NCI-H2227 (cell line): ENCODE measurements at regions not wholly inside any gene's neighbourhood (a gene's known extent, or its start where the extent isn't known, plus 50 kb on each side); places are given as distances from the start of the nearest gene placed in this dataset.
A peak's percentile ranks its signal among the peaks of the same experiment; 100 is the strongest.

ENCODE experiments used
- DNase-seq: peaks from one replicate; lab custom pipeline; 2025; ENCODE audit not compliant: unreplicated experiment; lab: John Stamatoyannopoulos, UW

DNA sequence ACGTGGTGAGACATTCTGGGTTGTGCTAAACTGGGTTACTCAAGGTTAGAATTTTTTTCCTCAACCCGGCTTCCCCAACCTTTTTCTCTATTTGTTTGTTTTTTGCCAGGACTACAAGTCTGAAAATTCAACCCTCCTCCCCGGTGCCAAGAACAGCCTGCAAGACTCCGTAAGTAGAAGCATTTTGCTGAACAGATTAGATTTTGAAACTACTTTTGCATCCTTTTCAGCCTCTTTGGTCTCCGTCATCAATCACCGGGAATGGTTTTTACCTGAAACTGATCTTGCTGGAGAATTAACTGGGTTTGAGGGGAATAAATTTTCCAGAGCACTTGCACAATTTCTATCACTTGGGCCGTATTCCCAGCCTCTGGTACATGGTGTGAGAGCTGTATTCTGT is 501.2 kb upstream of the EEF2KMT start:
- DNase-seq: no peak

DNA sequence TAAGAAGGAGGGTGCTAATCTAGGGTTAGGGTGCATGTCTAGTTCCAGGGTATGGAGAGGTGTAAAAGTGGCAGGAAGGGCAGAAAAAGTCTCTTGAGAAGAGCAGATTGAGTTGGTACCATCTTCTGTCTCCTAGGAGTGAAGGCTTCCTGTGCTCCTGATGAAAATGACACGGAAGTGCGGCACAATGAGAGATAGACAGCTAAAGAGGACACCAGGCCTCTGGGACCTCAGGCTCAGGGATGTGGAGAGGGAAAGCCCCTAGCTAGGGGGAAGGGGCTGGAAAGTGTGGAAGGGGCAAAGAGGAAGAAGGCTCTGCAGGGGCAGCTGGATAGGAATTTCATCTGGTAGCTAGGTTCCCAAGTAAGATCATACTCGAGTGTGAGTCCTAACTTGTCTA is 498.3 kb upstream of the EEF2KMT start:
- no peak for DNase-seq

DNA sequence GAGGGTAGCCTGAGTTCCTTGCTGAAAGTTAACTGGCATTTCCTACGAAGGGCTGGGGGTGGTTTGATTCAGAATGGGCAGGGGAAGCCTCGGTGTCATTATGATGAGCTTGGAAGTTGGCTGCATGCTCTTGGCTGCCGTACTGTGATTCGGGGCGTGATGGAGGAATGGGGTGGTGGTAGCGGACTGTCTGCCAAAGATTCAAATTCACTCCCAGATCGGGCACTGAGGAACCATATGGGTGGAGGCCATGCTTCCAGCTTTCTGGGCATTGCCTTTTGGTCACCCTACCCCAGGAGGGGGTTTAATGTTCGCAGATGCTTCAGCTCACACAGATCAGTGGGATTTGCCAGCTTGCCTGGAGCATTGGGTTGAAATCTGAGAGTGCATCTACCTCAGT is 492.8 kb upstream of the EEF2KMT start:
- no peak for DNase-seq

DNA sequence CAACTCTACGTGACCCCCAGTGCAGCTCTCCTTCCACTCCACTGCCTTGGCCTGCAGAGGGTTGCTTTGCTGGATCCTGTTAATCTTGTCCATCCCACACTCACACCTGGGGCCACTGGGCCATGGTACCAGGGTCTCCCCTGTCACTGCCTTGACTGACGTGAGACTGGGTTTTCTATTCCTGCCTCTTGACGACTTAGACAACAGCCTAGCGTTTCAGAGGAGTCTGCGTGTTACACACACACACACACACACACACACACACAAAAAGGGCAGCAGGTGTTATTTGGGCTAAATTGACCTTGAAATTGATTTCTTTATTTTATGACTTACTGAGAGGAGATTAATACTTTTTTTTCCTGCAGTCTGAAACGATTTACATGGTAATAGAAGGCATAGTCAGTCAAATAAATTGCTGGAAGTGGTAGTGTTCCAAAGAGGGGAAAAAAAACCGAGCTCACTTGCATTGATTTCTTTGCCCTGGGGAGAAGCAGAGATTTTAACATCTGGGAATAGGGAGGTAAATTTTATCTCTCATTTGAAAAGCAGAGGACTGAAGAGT is 492.3 kb upstream of the EEF2KMT start:
- DNase-seq: peak; percentile 46

DNA sequence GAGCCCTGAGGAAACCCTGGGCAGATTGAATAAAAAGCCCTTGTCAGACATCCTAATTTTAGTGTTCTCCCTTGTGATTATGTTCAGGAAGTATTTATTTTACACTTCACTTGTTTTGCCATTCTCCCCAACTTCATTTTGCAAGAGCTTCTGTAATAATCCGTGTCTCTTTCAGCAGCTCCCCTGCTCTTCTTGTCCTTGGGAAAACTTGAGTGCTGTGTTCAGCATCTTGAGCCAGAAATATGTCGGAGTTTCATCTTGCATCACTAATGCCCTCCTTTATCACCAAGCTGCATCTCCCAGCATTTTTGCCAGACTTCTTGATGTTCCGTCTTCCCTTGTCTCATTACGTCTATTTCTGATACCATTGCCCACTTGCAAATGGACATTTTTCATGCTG is 486.5 kb upstream of the EEF2KMT start:
- no peak for DNase-seq

DNA sequence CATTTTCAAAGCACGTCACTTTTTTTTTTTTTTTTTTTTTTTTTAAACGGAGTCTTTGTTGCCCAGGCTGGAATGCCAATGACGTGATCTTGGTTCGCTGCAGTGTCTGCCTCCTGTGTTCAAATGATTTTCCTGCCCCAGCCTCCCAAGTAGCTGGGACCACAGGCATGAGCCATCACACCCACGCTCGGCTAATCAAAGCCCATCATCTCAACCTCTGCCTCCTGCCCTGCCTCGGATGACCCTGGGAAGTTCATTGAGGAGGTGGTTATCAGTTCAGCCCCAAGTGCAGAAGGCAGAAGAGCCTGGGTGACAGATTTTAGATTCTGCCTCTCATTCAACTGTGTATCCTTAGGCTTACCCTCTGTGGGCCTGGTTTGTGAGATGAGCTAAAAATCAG is 484.9 kb upstream of the EEF2KMT start:
- no peak for DNase-seq

DNA sequence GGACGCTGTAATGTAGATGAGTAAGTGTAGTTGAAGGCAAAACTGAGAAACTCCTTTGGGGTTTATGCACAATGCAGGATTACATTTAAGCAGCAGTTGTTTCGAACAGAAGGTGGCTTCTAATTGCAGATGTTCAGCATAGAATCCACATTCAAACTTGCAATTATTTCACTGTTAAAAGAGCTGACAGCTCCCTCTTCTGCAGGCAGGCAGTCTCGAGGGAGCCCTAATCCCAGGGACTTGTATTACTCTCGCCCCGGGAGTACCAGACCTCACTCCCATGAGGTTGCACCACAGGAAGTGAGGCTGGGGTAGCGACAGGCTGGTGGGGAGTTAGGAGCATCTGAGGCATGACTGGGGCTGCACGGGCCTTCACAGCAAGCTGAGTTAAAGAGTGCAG is 484.3 kb upstream of the EEF2KMT start:
- DNase-seq: no peak

DNA sequence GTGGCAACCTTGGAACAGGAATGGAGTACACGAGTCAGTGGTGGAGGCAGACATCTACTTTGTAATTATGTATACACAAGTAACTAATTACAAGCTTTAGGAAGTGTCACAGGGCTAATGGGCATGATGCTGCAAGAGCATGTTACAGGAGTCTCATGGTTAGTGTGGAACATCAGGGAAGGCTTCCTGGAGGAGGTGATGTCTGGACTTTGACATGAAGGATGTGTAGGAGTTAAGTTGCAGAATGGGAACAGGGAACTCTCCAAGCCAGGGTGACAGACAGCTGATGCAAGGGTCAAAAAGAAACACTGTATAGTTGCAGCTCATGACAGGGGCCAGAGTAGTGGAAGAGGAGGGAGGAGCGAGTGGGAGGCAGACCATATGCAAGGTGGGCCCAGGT is 483.8 kb upstream of the EEF2KMT start:
- DNase-seq: no peak

DNA sequence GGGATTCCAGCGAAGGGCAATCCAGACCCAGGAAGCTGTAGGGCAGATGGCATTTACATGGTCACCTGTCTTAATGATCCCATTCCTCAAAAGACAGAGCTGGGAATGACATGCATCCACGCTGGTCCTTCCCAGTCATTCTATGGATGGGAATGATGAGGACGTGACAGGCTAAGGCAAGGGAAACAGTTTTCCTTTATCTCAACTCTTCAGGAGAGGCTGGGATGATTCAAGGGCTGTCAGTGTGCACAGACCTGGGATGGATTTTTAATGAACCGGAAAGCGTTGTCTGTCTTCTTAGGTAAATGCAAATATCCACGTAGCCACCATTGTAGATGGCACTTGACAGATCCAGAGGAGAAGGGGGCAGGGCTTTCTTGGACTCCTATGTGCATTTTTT is 483.2 kb upstream of the EEF2KMT start:
- DNase-seq: no peak

DNA sequence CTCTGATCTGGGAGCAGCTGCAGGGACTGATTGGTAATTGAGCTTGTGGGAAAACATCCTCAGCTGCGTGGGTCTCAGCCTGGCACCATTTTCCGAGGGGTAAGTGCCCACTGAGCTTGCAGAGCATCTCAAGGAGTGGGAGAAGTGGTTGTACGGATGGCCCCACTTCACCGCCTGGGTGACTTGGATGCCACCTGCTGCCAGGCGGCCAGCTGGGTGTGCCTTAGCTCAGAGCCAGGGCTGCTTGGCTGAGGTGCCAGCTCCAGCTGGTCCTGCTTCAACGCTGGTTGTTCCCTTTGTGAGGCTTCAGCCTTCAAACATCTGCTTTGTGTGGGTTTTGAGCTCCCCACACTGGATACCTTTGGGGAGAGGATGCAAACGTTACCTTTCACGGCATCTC is 482.7 kb upstream of the EEF2KMT start:
- no peak for DNase-seq

DNA sequence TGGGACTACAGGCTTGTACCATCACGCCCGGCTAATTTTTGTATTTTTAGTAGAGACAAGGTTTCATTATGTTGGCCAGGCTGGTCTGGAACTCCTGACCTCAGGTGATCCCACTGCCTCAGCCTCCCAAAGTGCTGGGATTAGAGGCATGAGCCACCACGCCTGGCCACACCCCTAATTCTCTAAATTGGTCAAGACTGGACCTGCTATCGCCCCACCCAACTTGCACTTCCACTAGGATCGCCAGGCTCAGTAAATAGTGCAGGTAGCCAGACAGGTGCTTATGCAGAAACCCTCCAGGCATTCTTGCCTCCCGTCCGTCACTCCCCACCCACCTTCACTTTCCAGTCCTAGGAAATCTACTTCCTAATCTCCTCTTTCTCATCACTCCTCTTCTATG is 481.4 kb upstream of the EEF2KMT start:
- no peak for DNase-seq

DNA sequence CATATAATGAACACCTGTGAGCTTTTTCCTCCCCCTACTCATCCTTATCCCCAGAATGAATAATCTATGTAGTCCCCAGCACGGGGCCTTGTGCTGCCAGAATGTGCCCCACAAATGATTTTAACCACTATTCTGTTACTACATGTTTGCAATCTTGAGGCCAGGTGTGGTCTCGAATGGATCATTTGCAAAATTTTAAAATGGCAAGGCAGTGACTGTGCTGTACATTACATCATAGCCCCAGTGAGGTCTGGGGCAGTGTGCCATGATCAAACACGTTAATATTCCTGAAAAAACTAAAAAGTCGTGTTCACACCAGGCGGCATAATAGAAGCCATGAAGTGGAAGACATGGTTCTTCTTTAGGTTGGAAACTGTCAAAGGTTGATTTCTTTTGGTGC is 479.9 kb upstream of the EEF2KMT start:
- DNase-seq: no peak

DNA sequence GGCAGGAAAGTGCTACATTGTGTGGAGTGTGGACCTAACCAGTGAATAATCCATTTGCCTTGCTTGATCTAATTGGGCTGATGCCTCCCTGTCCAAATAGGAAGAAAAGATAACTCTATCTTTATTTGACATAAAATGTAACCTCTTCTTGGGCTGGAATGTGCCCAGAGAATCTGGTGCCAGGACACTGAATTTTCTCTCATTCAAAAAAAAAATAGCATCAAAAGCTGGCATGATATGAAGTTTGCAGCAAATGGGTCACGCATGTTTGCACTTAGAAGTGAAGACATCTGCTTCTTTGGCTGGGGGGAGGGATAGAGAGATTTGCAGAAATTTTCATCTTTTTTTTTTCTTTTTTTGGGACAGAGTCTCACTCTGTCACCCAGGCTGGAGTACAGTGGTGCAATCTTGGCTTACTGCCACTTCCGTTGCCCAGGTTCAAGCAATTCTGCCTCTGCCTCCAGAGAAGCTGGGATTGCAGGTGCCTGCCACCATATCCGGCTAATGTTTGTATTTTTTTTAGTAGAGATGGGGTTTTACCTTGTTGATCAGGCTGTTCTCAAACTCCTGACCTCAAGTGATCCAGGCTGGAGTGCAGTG is 478.2 kb upstream of the EEF2KMT start:
- no peak for DNase-seq

DNA sequence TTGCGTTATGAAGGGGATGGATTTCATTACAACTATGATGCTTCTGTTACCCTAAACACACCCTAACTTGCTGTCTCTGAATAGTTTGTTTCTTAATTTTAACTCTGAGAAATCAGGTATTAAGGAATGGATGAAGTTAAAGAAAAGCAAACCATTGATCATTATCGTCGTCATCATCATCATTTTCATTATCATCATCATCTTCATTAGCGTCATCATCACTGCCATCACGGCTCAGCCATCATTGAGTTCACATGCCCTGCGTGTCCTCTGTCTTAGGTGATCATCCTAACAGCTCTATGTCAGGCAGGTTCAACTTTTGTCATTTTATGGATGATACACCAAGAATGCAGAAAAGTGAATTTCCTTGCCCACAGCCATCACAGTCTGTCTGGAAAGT is 477.5 kb upstream of the EEF2KMT start:
- no peak for DNase-seq

DNA sequence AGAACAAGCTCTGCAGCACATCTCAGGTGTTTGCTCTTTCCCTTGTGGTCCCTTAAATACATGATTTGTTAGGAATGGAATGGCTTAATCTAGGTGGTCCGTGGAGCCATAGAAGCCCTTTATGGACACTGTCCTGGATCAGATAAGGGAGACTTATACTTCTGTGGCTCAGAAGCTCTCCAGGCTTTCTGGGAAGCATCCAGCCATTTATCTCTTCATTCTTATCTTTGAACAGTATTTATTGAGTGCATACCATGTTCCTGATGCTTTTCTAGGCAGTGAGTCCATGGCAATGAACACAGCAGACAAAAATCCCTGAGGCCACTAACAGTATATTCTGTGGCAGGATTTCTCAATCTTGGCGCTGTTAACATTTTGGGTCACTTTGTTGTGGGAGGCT is 474.5 kb upstream of the EEF2KMT start:
- DNase-seq: no peak

DNA sequence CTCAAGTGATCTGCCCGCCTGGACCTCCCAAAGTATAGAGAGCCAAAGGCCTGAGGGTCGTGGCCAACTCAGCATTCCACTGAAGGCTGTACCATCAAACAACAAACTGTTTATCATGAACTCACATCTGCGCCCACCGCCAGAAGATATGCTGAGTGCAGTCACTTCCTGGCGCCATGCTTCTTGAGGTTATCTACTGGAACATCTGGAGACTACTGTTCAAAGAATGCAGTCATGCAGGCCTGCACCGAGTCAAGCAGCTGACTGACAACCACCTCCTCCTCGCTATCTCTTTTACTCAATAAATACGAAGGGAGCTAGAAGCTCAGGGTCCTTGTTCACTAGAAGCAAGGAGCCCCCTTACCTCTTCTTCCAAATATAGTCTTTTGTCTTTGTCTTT is 473.9 kb upstream of the EEF2KMT start:
- no peak for DNase-seq

DNA sequence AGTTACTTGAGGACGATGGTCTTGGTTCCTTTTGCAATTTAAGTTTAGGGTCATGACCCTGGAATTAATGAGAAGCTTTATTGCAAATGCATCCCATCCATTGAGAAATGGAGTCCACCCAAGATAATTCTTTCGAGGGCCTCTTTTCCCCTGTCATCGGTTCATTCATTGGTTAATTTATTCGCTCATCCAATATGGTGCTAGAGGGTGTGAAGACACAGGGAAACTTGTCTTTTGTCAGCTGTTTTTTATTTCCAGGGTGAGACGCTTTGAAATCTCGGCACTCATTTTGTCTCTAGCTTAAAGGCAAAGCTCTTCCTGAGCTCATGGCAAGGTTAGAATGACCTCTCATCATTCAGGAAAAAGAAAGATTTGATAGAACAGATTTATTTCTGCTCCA is 464.2 kb upstream of the EEF2KMT start:
- no peak for DNase-seq

DNA sequence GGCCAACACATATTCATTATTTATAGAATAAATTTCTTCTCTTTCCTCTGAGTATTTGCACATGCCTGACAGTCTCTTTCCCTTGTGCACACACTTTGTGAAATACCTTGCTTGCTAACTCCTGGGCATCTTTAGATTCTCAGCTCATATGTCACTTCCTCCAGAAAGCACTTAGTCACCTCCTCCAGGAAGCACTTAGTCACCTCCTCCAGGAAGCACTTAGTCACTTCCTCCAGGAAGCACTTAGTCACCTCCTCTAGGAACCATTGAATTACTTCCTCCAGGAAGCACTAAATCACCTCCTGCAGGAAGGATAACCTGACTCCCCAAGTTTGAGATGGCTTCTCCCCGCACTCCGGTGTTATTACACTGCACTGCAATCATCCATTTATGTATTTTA is 462.5 kb upstream of the EEF2KMT start:
- no peak for DNase-seq

DNA sequence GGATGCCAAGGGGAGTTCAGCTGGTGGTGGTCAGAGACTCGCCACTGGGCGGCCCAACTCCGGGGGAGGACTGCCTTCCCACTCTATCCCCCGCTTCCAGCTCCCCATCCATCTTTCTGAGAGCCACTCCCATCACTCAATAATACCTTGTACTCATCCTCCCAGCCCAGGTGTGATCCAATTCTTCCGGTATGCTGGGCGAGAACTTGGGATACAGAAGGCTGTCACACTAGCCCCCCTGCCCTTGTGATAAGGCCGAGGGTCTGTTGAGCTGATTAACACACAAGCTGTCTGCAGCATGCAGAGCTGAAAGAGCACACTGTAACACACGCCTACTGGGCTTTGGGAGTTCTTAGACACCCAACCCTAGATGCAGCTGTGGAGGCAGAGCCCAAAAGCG is 460.4 kb upstream of the EEF2KMT start:
- no peak for DNase-seq

DNA sequence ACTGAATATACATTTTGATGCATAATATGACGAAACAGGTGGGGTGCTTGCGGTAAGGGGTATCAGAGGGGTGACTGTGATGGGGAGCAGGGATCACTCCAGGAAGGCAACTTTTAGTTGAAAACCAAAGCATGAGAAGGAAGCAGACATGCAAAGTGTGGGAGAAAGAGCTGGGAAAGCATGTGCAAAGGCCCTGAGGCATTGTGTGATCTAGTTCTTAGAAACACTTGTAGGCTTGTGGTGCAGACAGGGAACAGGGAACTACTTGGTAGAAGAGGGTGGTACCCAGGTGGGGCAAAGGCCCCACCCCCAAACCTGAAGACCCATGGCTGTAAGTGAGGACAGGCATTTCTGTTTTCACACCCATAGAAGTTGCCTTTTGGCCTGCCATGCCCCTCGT is 459.9 kb upstream of the EEF2KMT start:
- DNase-seq: no peak

DNA sequence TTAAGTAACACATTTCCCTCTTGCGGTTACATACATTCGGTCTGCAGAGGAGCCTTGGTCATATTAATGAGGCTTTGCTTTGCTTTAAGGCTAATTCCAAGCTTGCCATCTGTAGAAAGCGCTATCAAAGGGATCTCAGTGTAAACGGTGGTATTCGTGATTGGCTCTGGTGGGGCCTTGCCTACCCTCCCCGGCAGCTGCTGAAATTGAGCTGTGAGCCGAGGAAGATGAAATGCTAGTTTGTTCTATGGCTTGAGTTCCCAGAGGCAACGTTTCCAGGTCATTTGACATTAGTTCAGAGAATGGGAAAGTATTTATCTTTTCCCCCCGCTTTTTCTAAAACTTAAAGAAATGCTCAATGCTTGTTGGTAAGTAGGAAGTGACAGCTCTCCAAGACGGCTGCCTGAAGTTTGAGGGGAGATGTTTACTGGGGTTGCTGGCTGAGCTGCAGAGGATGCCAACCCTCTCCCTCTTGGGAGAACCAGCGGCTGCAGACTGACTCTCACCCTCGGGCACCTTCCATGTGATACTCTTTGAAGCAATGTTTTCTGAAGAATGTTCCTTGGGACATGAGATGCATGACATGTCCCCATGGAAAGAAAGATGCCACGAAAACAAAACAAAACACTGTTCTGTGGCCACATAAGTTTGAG is 458.7 kb upstream of the EEF2KMT start:
- no peak for DNase-seq

DNA sequence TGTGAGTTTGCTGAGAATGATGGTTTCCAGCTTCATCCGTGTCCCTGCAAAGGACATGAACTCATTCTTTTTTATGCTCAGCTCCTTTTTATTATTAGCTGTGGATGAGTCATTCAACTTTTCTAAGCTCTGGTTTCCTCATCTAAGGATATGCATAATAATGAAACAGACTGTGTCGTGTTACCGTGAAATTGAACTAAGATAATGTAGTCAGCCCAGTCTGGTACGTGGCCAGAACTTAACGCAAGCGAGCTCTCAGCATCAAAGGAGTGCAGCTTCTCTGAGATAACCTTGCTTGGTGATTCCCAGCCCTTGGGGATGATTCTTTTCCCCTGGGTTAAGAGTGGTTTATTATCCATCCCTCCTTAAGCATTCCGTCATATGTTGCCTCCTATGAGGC is 454.3 kb upstream of the EEF2KMT start:
- DNase-seq: no peak

DNA sequence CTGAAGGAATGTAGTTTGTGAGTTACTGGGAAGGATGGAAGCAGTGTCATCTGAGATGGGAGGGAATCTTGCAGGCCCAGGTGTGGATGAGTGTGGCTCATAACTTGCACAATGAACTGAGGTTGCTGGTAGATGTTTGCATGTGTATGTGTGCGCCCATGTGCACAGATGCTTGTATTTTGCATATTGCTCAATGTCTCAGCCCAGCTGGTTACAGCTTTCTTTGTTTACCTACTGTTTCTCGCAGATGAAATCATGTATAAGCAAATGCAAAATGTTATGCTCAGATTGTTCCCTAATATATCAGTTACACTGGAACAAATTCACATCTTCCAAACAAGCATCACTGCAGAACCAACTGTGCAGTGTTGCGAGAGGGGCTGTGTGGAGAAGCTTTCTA is 452.2 kb upstream of the EEF2KMT start:
- no peak for DNase-seq
